CD8-positive, alpha-beta memory T cell (primary cell): ENCODE measurements at regions not wholly inside any gene's neighbourhood (a gene's known extent, or its start where the extent isn't known, plus 50 kb on each side); places are given as distances from the start of the nearest gene placed in this dataset.
"Not testable (repeated sequence)": the region's sequence is repeated elsewhere in the genome, so short reads cannot be mapped to it uniquely, and the experiment has no call there.

Experiments
- CTCF ChIA-PET: fragments of 350-600 bp; sonication (Branson Sonifier 250); formaldehyde crosslinking; loops from one replicate; lab custom pipeline; 2021; ENCODE audit warnings: antibody characterized with exemption; lab: Charles Lee
- POLR2A ChIA-PET: fragments of 350-600 bp; sonication (Branson Sonifier 250); formaldehyde crosslinking; loops from one replicate; lab custom pipeline; 2021; ENCODE audit warnings: antibody characterized with exemption; lab: Charles Lee
- DNase-seq, 5 donors: peaks; one replicate each; pipeline versions ENCODE4 v3.0.0 to v3.0.0-alpha.2; 2020 to 2022; ENCODE audit warnings: mixed read lengths in 1 of 5
- H3K27ac ChIP-seq: one replicate; pipeline ENCODE4 v1.7.0; 2013; ENCODE audit warnings: low read depth, mild to moderate bottlenecking, low read length, moderate library complexity
- H3K27me3 ChIP-seq: 2 replicates; pipeline ENCODE4 v1.7.0; 2013; ENCODE audit warnings: low read length, mild to moderate bottlenecking; ENCODE audit not compliant: insufficient read depth, poor library complexity, severe bottlenecking
- H3K36me3 ChIP-seq: 2 replicates; pipeline ENCODE4 v1.7.0; 2013; ENCODE audit warnings: mild to moderate bottlenecking, low read length, moderate library complexity; ENCODE audit not compliant: insufficient read depth
- H3K4me1 ChIP-seq: 2 replicates; pipeline ENCODE4 v1.7.0; 2013; ENCODE audit warnings: mild to moderate bottlenecking, low read length, moderate library complexity; ENCODE audit not compliant: insufficient read depth
- H3K4me3 ChIP-seq: 2 replicates; pipeline ENCODE4 v1.7.0; 2013; ENCODE audit warnings: mild to moderate bottlenecking, low read length
- H3K9me3 ChIP-seq: 2 replicates; pipeline ENCODE4 v1.7.0; 2013; ENCODE audit warnings: mild to moderate bottlenecking, low read length
- H3K27ac Mint-ChIP-seq, 8 donors: one replicate each; pipeline ENCODE4 v1.8.0; 2020 to 2021; ENCODE audit warnings: mixed read lengths in 8 of 8, mild to moderate bottlenecking in 6 of 8, inconsistent platforms in 3 of 8, moderate library complexity in 3 of 8
- H3K27me3 Mint-ChIP-seq, 2 donors: one replicate each; pipeline ENCODE4 v1.8.0; 2020 to 2021; ENCODE audit warnings: mixed read lengths in 2 of 2, mild to moderate bottlenecking in 1 of 2, moderate library complexity in 1 of 2
- H3K36me3 Mint-ChIP-seq, 3 donors: one replicate each; pipeline ENCODE4 v1.8.0; 2020 to 2021; ENCODE audit warnings: mixed read lengths in 3 of 3, inconsistent platforms in 1 of 3, mild to moderate bottlenecking in 1 of 3
- H3K4me1 Mint-ChIP-seq, 3 donors: one replicate each; pipeline ENCODE4 v1.8.0; 2020 to 2021; ENCODE audit warnings: mixed read lengths in 3 of 3, inconsistent platforms in 1 of 3, mild to moderate bottlenecking in 1 of 3
- H3K4me3 Mint-ChIP-seq, 7 donors: one replicate each; pipeline ENCODE4 v1.8.0; 2020 to 2021; ENCODE audit warnings: mixed read lengths in 7 of 7, mild to moderate bottlenecking in 6 of 7, moderate library complexity in 4 of 7, inconsistent platforms in 2 of 7
- H3K9me3 Mint-ChIP-seq, 5 donors: one replicate each; pipeline ENCODE4 v1.8.0; 2020 to 2022; ENCODE audit warnings: mixed read lengths in 5 of 5, mild to moderate bottlenecking in 3 of 5, moderate library complexity in 2 of 5, inconsistent platforms in 1 of 5

- no peaks in the 10 kb centered on the region for H3K27me3 Mint-ChIP-seq
- ChIA-PET CTCF (interaction anchor here (1.0 to 9.0 kb wide), 9 partner anchors 22 to 238 kb away, joined by 3 to 131 read pairs (median 6); no protein-coding TSS in a partner anchor), POLR2A (interaction anchor here (0.6 to 2.2 kb wide), 5 partner anchors 13 to 113 kb away, joined by 3 to 6 read pairs (median 5); partner anchors contain the start of gene KLF13)
- peak overlapping the region; percentile 17 for H3K27ac ChIP-seq
- H3K9me3 Mint-ChIP-seq: no peaks in the 10 kb centered on the region
- no peak for DNase-seq
- H3K9me3 ChIP-seq: no peaks in the 10 kb centered on the region
- H3K27me3 ChIP-seq: no peaks in the 10 kb centered on the region
- peaks cover 80 to 95% (median 84%) of the 10 kb centered on the region in 3 donors for H3K4me1 Mint-ChIP-seq
- peaks cover 73% of the 10 kb centered on the region for H3K4me1 ChIP-seq
- peak overlapping the region in 6 of 7 donors; percentile 13 to 55 (median 35) for H3K4me3 Mint-ChIP-seq
- H3K36me3 ChIP-seq: no peaks in the 10 kb centered on the region
- no peaks in the 10 kb centered on the region for H3K36me3 Mint-ChIP-seq
- peak overlapping the region; percentile 94 to 100 (median 98) for H3K27ac Mint-ChIP-seq
- H3K4me3 ChIP-seq: no peak overlapping the region
Observed at GRCh38 chr15:31438601-31439265, 112.1 kb downstream of the KLF13 start.

- no peaks in the 10 kb centered on the region for H3K36me3 Mint-ChIP-seq
- Histone ChIP-seq H3K4me3 (no peak overlapping the region), H3K4me1 (peaks cover 67% of the 10 kb centered on the region), H3K36me3 (no peaks in the 10 kb centered on the region), H3K27ac (no peak overlapping the region), H3K9me3 (no peaks in the 10 kb centered on the region), H3K27me3 (no peaks in the 10 kb centered on the region)
- ChIA-PET POLR2A (interaction anchor here (1.5 to 2.2 kb wide), 4 partner anchors 40 to 113 kb away, joined by 5 to 6 read pairs (median 5); partner anchors contain the start of gene KLF13), CTCF (interaction anchor here (1.0 to 9.0 kb wide), 12 partner anchors 22 to 239 kb away, joined by 3 to 131 read pairs (median 6); no protein-coding TSS in a partner anchor)
- peaks cover 79 to 94% (median 81%) of the 10 kb centered on the region in 3 donors for H3K4me1 Mint-ChIP-seq
- H3K27me3 Mint-ChIP-seq: no peaks in the 10 kb centered on the region
- H3K9me3 Mint-ChIP-seq: no peaks in the 10 kb centered on the region
- peak in 1 of 5 donors; percentile 50 for DNase-seq
- H3K4me3 Mint-ChIP-seq: peak overlapping the region; percentile 29 to 89 (median 45)
- H3K27ac Mint-ChIP-seq: peak overlapping the region; percentile 85 to 100 (median 97)
Observed at GRCh38 chr15:31439328-31439727, 112.7 kb downstream of the KLF13 start.

GRCh38 chr15:31440216-31440615 is 113.6 kb downstream of the KLF13 start:
- H3K27me3 ChIP-seq, H3K36me3 Mint-ChIP-seq, H3K27me3 Mint-ChIP-seq, H3K9me3 Mint-ChIP-seq, H3K36me3 ChIP-seq, DNase-seq, H3K9me3 ChIP-seq: not testable (repeated sequence)
- peak overlapping the region; percentile 46 for H3K27ac ChIP-seq
- peaks cover 58% of the 10 kb centered on the region for H3K4me1 ChIP-seq
- Mint-ChIP-seq H3K4me1 (peaks cover 70 to 85% (median 72%) of the 10 kb centered on the region in 3 donors), H3K27ac (peak overlapping the region; percentile 68 to 100 (median 92)), H3K4me3 (peak overlapping the region; percentile 46 to 89 (median 74))
- POLR2A ChIA-PET: interaction anchor here (0.5 to 2.2 kb wide), 7 partner anchors 39 to 225 kb away, joined by 3 to 5 read pairs (median 5); partner anchors contain the start of gene KLF13
- CTCF ChIA-PET: interaction anchor here (1.0 to 9.0 kb wide), 10 partner anchors 21 to 239 kb away, joined by 3 to 131 read pairs (median 6); no protein-coding TSS in a partner anchor
- H3K4me3 ChIP-seq: peak overlapping the region; percentile 55

GRCh38 chr15:31440754-31441311 is 114.2 kb downstream of the KLF13 start:
- no peaks in the 10 kb centered on the region for H3K9me3 Mint-ChIP-seq
- Histone ChIP-seq H3K27me3 (no peaks in the 10 kb centered on the region), H3K27ac (peak overlapping the region; percentile 46), H3K4me1 (peaks cover 54% of the 10 kb centered on the region), H3K9me3 (no peaks in the 10 kb centered on the region), H3K4me3 (peak overlapping the region; percentile 55), H3K36me3 (no peaks in the 10 kb centered on the region)
- H3K4me3 Mint-ChIP-seq: peak overlapping the region; percentile 67 to 89 (median 76)
- no peaks in the 10 kb centered on the region for H3K27me3 Mint-ChIP-seq
- peak in 4 of 5 donors; percentile 24 to 62 (median 38) for DNase-seq
- ChIA-PET CTCF (interaction anchor here (1.5 to 9.0 kb wide), 6 partner anchors 33 to 240 kb away, joined by 6 to 131 read pairs (median 34); no protein-coding TSS in a partner anchor), POLR2A (interaction anchor here (0.6 to 2.2 kb wide), 7 partner anchors 21 to 225 kb away, joined by 3 to 6 read pairs (median 5); no protein-coding TSS in a partner anchor)
- H3K27ac Mint-ChIP-seq: peak overlapping the region; percentile 68 to 98 (median 87)
- peaks cover 64 to 79% (median 67%) of the 10 kb centered on the region in 3 donors for H3K4me1 Mint-ChIP-seq
- H3K36me3 Mint-ChIP-seq: no peaks in the 10 kb centered on the region

GRCh38 chr15:31442226-31442625 is 115.6 kb downstream of the KLF13 start:
- Mint-ChIP-seq H3K27me3 (no peaks in the 10 kb centered on the region), H3K36me3 (no peaks in the 10 kb centered on the region), H3K9me3 (no peaks in the 10 kb centered on the region), H3K4me1 (peaks cover 50 to 65% (median 53%) of the 10 kb centered on the region in 3 donors), H3K27ac (peak overlapping the region; percentile 24 to 84 (median 66)), H3K4me3 (peak overlapping the region; percentile 64 to 89 (median 74))
- no peak for DNase-seq
- H3K4me3 ChIP-seq: no peak overlapping the region
- CTCF ChIA-PET: interaction anchor here (0.7 to 8.5 kb wide), 4 partner anchors 16 to 77 kb away, joined by 3 to 68 read pairs (median 33); no protein-coding TSS in a partner anchor
- no peaks in the 10 kb centered on the region for H3K27me3 ChIP-seq
- no peaks in the 10 kb centered on the region for H3K36me3 ChIP-seq
- H3K27ac ChIP-seq: no peak overlapping the region
- peaks cover 40% of the 10 kb centered on the region for H3K4me1 ChIP-seq
- POLR2A ChIA-PET: interaction anchor here (1.3 kb wide), 1 partner anchor 31 kb away, joined by 4 read pairs; no protein-coding TSS in a partner anchor
- H3K9me3 ChIP-seq: no peaks in the 10 kb centered on the region

GRCh38 chr15:31442699-31443111 is 116.1 kb downstream of the KLF13 start:
- ChIA-PET CTCF (interaction anchor here (1.6 to 6.8 kb wide), 2 partner anchors 46 to 77 kb away, joined by 4 to 68 read pairs; no protein-coding TSS in a partner anchor), POLR2A (no interaction called here)
- Histone ChIP-seq H3K36me3 (no peaks in the 10 kb centered on the region), H3K27me3 (no peaks in the 10 kb centered on the region), H3K4me3 (no peak overlapping the region), H3K4me1 (peaks cover 35% of the 10 kb centered on the region), H3K9me3 (no peaks in the 10 kb centered on the region), H3K27ac (no peak overlapping the region)
- Mint-ChIP-seq H3K27ac (peak overlapping the region in 7 of 8 donors; percentile 17 to 85 (median 67)), H3K9me3 (no peaks in the 10 kb centered on the region), H3K36me3 (no peaks in the 10 kb centered on the region), H3K27me3 (no peaks in the 10 kb centered on the region), H3K4me3 (peak overlapping the region in 6 of 7 donors; percentile 37 to 88 (median 71)), H3K4me1 (peaks cover 45 to 60% (median 48%) of the 10 kb centered on the region in 3 donors)
- no peak for DNase-seq

- Histone ChIP-seq H3K27me3 (no peaks in the 10 kb centered on the region), H3K9me3 (no peaks in the 10 kb centered on the region), H3K36me3 (no peaks in the 10 kb centered on the region), H3K4me1 (peaks cover 20% of the 10 kb centered on the region), H3K4me3 (no peak overlapping the region), H3K27ac (no peak overlapping the region)
- Mint-ChIP-seq H3K27ac (no peak overlapping the region), H3K36me3 (no peaks in the 10 kb centered on the region), H3K9me3 (no peaks in the 10 kb centered on the region), H3K4me1 (peaks cover 36 to 49% (median 37%) of the 10 kb centered on the region in 3 donors), H3K4me3 (no peak overlapping the region), H3K27me3 (no peaks in the 10 kb centered on the region)
- POLR2A ChIA-PET: no interaction called here
- DNase-seq: no peak
- CTCF ChIA-PET: no interaction called here
Observed at GRCh38 chr15:31444844-31445243, 118.2 kb downstream of the KLF13 start.
